CD14-positive monocyte (primary cell): ENCODE measurements at regions not wholly inside any gene's neighbourhood (a gene's known extent, or its start where the extent isn't known, plus 50 kb on each side); places are given as distances from the start of the nearest gene placed in this dataset.

Source experiments
- DNase-seq, 3 donors: peaks; one replicate each; pipeline ENCODE4 v3.0.0-alpha.2; 2011 to 2022
- H2AFZ ChIP-seq: 2 replicates; pipeline ENCODE4 v1.6.0; 2012; ENCODE audit warnings: mild to moderate bottlenecking, low read depth, low read length, inconsistent platforms; ENCODE audit not compliant: insufficient read depth, poor library complexity, severe bottlenecking
- H3K27ac ChIP-seq, 2 donors: 1 replicate in 1 of 2; 2 replicates in 1 of 2; pipeline ENCODE4 v1.5.1; 2012 to 2013; ENCODE audit warnings: low read length in 2 of 2, control low read depth in 1 of 2, inconsistent platforms in 1 of 2, low read depth in 1 of 2, mild to moderate bottlenecking in 1 of 2
- H3K27me3 ChIP-seq, 2 donors: one replicate each; pipeline versions ENCODE4 v1.6.0 to v1.6.1; 2011 to 2013; ENCODE audit warnings: low read length in 2 of 2; ENCODE audit not compliant: control insufficient read depth in 2 of 2, insufficient read depth in 2 of 2
- H3K36me3 ChIP-seq, 2 donors: replicated peaks in 1 of 2; 1 replicate in 1 of 2; 2 replicates in 1 of 2; pipeline versions ENCODE4 v1.5.1 to v1.6.1; 2012 to 2013; ENCODE audit warnings: low read length in 2 of 2, control low read depth in 1 of 2, inconsistent platforms in 1 of 2, mild to moderate bottlenecking in 1 of 2; ENCODE audit not compliant: insufficient read depth in 2 of 2, control insufficient read depth in 1 of 2
- H3K4me1 ChIP-seq, 2 donors: 1 replicate in 1 of 2; 2 replicates in 1 of 2; pipeline versions ENCODE4 v1.5.1 to v1.6.1; 2012 to 2013; ENCODE audit warnings: low read length in 2 of 2, control low read depth in 1 of 2, inconsistent platforms in 1 of 2, mild to moderate bottlenecking in 1 of 2, moderate library complexity in 1 of 2; ENCODE audit not compliant: insufficient read depth in 2 of 2, control insufficient read depth in 1 of 2
- H3K4me2 ChIP-seq: replicated peaks from 2 replicates; pipeline ENCODE3; 2012; ENCODE audit warnings: low read length, moderate library complexity, mild to moderate bottlenecking; ENCODE audit not compliant: poor library complexity, severe bottlenecking; ENCODE audit errors: extremely low read depth
- H3K4me3 ChIP-seq, 3 experiments: fragments of 200-600 bp in 1 of 3; sonication (generic) in 1 of 3; replicated peaks in 1 of 3; 1 replicate in 2 of 3; 2 replicates in 1 of 3; pipeline ENCODE4 v1.5.1; 2011 to 2013; ENCODE audit warnings: low read length in 3 of 3, mild to moderate bottlenecking in 3 of 3, control low read depth in 2 of 3, low read depth in 2 of 3, inconsistent platforms in 1 of 3, moderate library complexity in 1 of 3
- H3K79me2 ChIP-seq: 2 replicates; pipeline ENCODE4 v1.6.0; 2012; ENCODE audit warnings: mild to moderate bottlenecking, control low read depth, inconsistent platforms, low read length, moderate library complexity; ENCODE audit not compliant: insufficient read depth
- H3K9ac ChIP-seq: 2 replicates; pipeline ENCODE4 v1.6.0; 2017; ENCODE audit warnings: low read length, mild to moderate bottlenecking; ENCODE audit not compliant: insufficient read depth, poor library complexity, severe bottlenecking
- H3K9me3 ChIP-seq, 2 donors: replicated peaks in 1 of 2; 1 replicate in 1 of 2; 2 replicates in 1 of 2; pipeline versions ENCODE4 v1.5.1 to v1.6.1; 2012 to 2013; ENCODE audit warnings: low read length in 2 of 2, control low read depth in 1 of 2; ENCODE audit not compliant: control insufficient read depth in 1 of 2, insufficient read depth in 1 of 2
- H4K20me1 ChIP-seq: 2 replicates; pipeline ENCODE4 v1.6.0; 2012; ENCODE audit warnings: mild to moderate bottlenecking, low read length, control low read depth, moderate library complexity; ENCODE audit not compliant: insufficient read depth
- H3K27ac Mint-ChIP-seq, 7 donors: one replicate each; pipeline ENCODE4 v1.8.0; 2020; ENCODE audit warnings: mild to moderate bottlenecking in 7 of 7, mixed read lengths in 7 of 7, moderate library complexity in 6 of 7, inconsistent platforms in 2 of 7
- H3K27me3 Mint-ChIP-seq, 3 donors: one replicate each; pipeline ENCODE4 v1.8.0; 2021 to 2022; ENCODE audit warnings: low read depth in 3 of 3, mild to moderate bottlenecking in 3 of 3, mixed read lengths in 3 of 3, moderate library complexity in 3 of 3, inconsistent platforms in 1 of 3
- H3K36me3 Mint-ChIP-seq, 2 donors: one replicate each; pipeline ENCODE4 v1.8.0; 2020; ENCODE audit warnings: mixed read lengths in 2 of 2, inconsistent platforms in 1 of 2, mild to moderate bottlenecking in 1 of 2
- H3K4me1 Mint-ChIP-seq: one replicate; pipeline ENCODE4 v1.8.0; 2020; ENCODE audit warnings: mild to moderate bottlenecking, mixed read lengths
- H3K4me3 Mint-ChIP-seq, 2 donors: one replicate each; pipeline ENCODE4 v1.8.0; 2020; ENCODE audit warnings: mild to moderate bottlenecking in 2 of 2, mixed read lengths in 2 of 2, moderate library complexity in 1 of 2
- H3K9me3 Mint-ChIP-seq, 7 donors: one replicate each; pipeline ENCODE4 v1.8.0; 2020 to 2022; ENCODE audit warnings: mixed read lengths in 7 of 7, mild to moderate bottlenecking in 6 of 7, moderate library complexity in 6 of 7, inconsistent platforms in 2 of 7
- CTCF ChIP-seq: fragments of 200-600 bp; IDR thresholded peaks from one replicate; pipeline ENCODE4 v1.8.0; 2022; ENCODE audit warnings: antibody characterized with exemption, mild to moderate bottlenecking
- WGBS: methylation state at CpG from one replicate; pipeline ENCODE4 v1.1.5; 2013; ENCODE audit warnings: missing lambda C conversion rate; ENCODE audit not compliant: insufficient coverage; 5-methylcytosine and 5-hydroxymethylcytosine counted together
- intact Hi-C, 2 donors: fragments of 100-400 bp; cut with micrococcal nuclease; formaldehyde crosslinking; loops; one replicate each; pipeline versions ENCODE4 v1.15.0 to v1.15.1; 2023

- no peak for TF ChIP-seq CTCF
- Histone ChIP-seq H3K4me3 (no peak overlapping the region), H3K79me2 (no peaks in the 10 kb centered on the region), H3K27me3 (no peaks in the 10 kb centered on the region), H3K4me1 (no peaks in the 10 kb centered on the region), H3K27ac (no peak overlapping the region), H3K36me3 (no peaks in the 10 kb centered on the region), H3K4me2 (no peak overlapping the region), H3K9me3 (peaks cover 0 to 4% of the 10 kb centered on the region in 2 donors), H2AFZ (no peak overlapping the region), H4K20me1 (no peaks in the 10 kb centered on the region), H3K9ac (no peak overlapping the region)
- Mint-ChIP-seq H3K36me3 (no peaks in the 10 kb centered on the region), H3K27ac (no peak overlapping the region), H3K27me3 (peaks cover 5 to 12% (median 7%) of the 10 kb centered on the region in 3 donors), H3K4me1 (no peaks in the 10 kb centered on the region), H3K9me3 (peaks cover 5 to 16% (median 8%) of the 10 kb centered on the region in 7 donors), H3K4me3 (no peak overlapping the region)
- no peak for DNase-seq
- intact Hi-C loops: no loop called here
- WGBS: 93% methylated on average over 3 of the region's 6 CpGs
Measured at GRCh38 chr21:34302521-34302920, 61.3 kb upstream of the KCNE2 start.

GRCh38 chr21:34305605-34306604, 57.9 kb upstream of the KCNE2 start:
- intact Hi-C loops: no loop called here
- WGBS: 94% methylated on average over 2 of the region's 14 CpGs
- no peaks in the 10 kb centered on the region for H3K36me3 ChIP-seq
- H3K4me2 ChIP-seq: no peak overlapping the region
- no peaks in the 10 kb centered on the region for H3K4me1 ChIP-seq
- H3K9me3 ChIP-seq: peaks cover 0 to 3% of the 10 kb centered on the region in 2 donors
- Mint-ChIP-seq H3K4me1 (no peaks in the 10 kb centered on the region), H3K36me3 (no peaks in the 10 kb centered on the region), H3K27me3 (peaks cover 2 to 9% (median 5%) of the 10 kb centered on the region in 3 donors), H3K9me3 (peaks cover 2 to 10% (median 4%) of the 10 kb centered on the region in 7 donors), H3K4me3 (no peak overlapping the region), H3K27ac (no peak overlapping the region)
- H2AFZ ChIP-seq: no peak overlapping the region
- H3K4me3 ChIP-seq: no peak overlapping the region
- no peaks in the 10 kb centered on the region for H3K27me3 ChIP-seq
- H3K9ac ChIP-seq: no peak overlapping the region
- H4K20me1 ChIP-seq: no peaks in the 10 kb centered on the region
- no peak overlapping the region for H3K27ac ChIP-seq
- DNase-seq: no peak
- H3K79me2 ChIP-seq: no peaks in the 10 kb centered on the region
- TF ChIP-seq CTCF: no peak
